Loucy (cell line): ENCODE measurements at regions not wholly inside any gene's neighbourhood (a gene's known extent, or its start where the extent isn't known, plus 50 kb on each side); places are given as distances from the start of the nearest gene placed in this dataset.

Experiments
- CTCF ChIP-seq: fragments of 200-600 bp; sonication (generic); conservative IDR thresholded peaks from 2 replicates; pipeline ENCODE4 v1.5.1; 2014; ENCODE audit warnings: mild to moderate bottlenecking, antibody characterized with exemption, low read length
- EZH2phosphoT487 ChIP-seq: fragments of 200-600 bp; IDR thresholded peaks from 2 replicates; pipeline ENCODE4 v1.6.1; 2018; ENCODE audit warnings: antibody characterized with exemption, mild to moderate bottlenecking, moderate library complexity, borderline replicate concordance

- TF ChIP-seq EZH2phosphoT487: no peak
- no peak for TF ChIP-seq CTCF
Observed at GRCh38 chr5:154603485-154603884, 125.5 kb upstream of the HAND1 start.
